ENCODE measurements at regions not wholly inside any gene's neighbourhood (a gene's known extent, or its start where the extent isn't known, plus 50 kb on each side); places are given as distances from the start of the nearest gene placed in this dataset.

- H3K27me3 ChIP-seq (ENCODE audit: insufficient read depth, low read depth, severe bottlenecking): no peaks in the 10 kb centered on the region
- H3K9me3 ChIP-seq (ENCODE audit: severe bottlenecking): no peaks in the 10 kb centered on the region
- H3K27ac ChIP-seq: no peak overlapping the region
- no peak overlapping the region for H3K4me3 ChIP-seq (ENCODE audit: low read depth, low read length)
- peak; percentile 30; the same call in 1 of the 2 replicates for TF ChIP-seq CTCF (IDR thresholded peaks at IDR 0.05; ENCODE audit: low read depth, low read length)
- no peak for DNase-seq
- no peaks in the 10 kb centered on the region for H3K36me3 ChIP-seq
Measured at GRCh38 chr3:127428344-127428997, 140.6 kb upstream of the PRR20G start.

GRCh38 chr3:127427666-127428065, 139.8 kb upstream of the PRR20G start:
- no peak for DNase-seq
- Histone ChIP-seq H3K9me3 (ENCODE audit: severe bottlenecking) (no peaks in the 10 kb centered on the region), H3K27ac (no peak overlapping the region), H3K27me3 (ENCODE audit: insufficient read depth, low read depth, severe bottlenecking) (no peaks in the 10 kb centered on the region), H3K4me3 (ENCODE audit: low read depth, low read length) (no peak overlapping the region), H3K36me3 (no peaks in the 10 kb centered on the region)
- no peak for TF ChIP-seq CTCF (IDR thresholded peaks at IDR 0.05; ENCODE audit: low read depth, low read length)

GRCh38 chr3:127427156-127427555, 139.3 kb upstream of the PRR20G start:
- H3K27ac ChIP-seq: no peak overlapping the region
- TF ChIP-seq CTCF (IDR thresholded peaks at IDR 0.05; ENCODE audit: low read depth, low read length): no peak
- no peak for DNase-seq
- no peaks in the 10 kb centered on the region for H3K27me3 ChIP-seq (ENCODE audit: insufficient read depth, low read depth, severe bottlenecking)
- H3K9me3 ChIP-seq (ENCODE audit: severe bottlenecking): no peaks in the 10 kb centered on the region
- H3K4me3 ChIP-seq (ENCODE audit: low read depth, low read length): no peak overlapping the region
- no peaks in the 10 kb centered on the region for H3K36me3 ChIP-seq

- Histone ChIP-seq H3K36me3 (no peaks in the 10 kb centered on the region), H3K27me3 (ENCODE audit: insufficient read depth, low read depth, severe bottlenecking) (no peaks in the 10 kb centered on the region), H3K9me3 (ENCODE audit: severe bottlenecking) (no peaks in the 10 kb centered on the region), H3K4me3 (ENCODE audit: low read depth, low read length) (no peak overlapping the region), H3K27ac (no peak overlapping the region)
- no peak for TF ChIP-seq CTCF (IDR thresholded peaks at IDR 0.05; ENCODE audit: low read depth, low read length)
- no peak for DNase-seq
Measured at GRCh38 chr3:127426444-127427153, 138.8 kb upstream of the PRR20G start.

- no peak for TF ChIP-seq CTCF (IDR thresholded peaks at IDR 0.05; ENCODE audit: low read depth, low read length)
- no peaks in the 10 kb centered on the region for H3K36me3 ChIP-seq
- no peaks in the 10 kb centered on the region for H3K9me3 ChIP-seq (ENCODE audit: severe bottlenecking)
- no peak overlapping the region for H3K4me3 ChIP-seq (ENCODE audit: low read depth, low read length)
- H3K27me3 ChIP-seq (ENCODE audit: insufficient read depth, low read depth, severe bottlenecking): no peaks in the 10 kb centered on the region
- DNase-seq: no peak
- no peak overlapping the region for H3K27ac ChIP-seq
Measured at GRCh38 chr3:127425505-127426443, 137.9 kb upstream of the PRR20G start.
